H1 (cell line): ENCODE measurements at regions not wholly inside any gene's neighbourhood (a gene's known extent, or its start where the extent isn't known, plus 50 kb on each side); places are given as distances from the start of the nearest gene placed in this dataset.

ENCODE experiments used
- CBX8 ChIP-seq: fragments of 300-800, 300-1000 bp; sonication (generic); IDR thresholded peaks from 2 replicates; pipeline ENCODE4 v1.7.1; 2016; ENCODE audit warnings: low read depth, low read length, borderline replicate concordance
- CTCF ChIP-seq, 3 experiments: IDR thresholded peaks; 1 replicate in 2 of 3; 2 replicates in 1 of 3; pipeline versions ENCODE4 v1.5.1 to v1.6.1; 2011; ENCODE audit warnings: low read length in 3 of 3, mild to moderate bottlenecking in 3 of 3, inconsistent platforms in 2 of 3, low read depth in 1 of 3, moderate library complexity in 1 of 3; ENCODE audit not compliant: insufficient read depth in 1 of 3; ENCODE audit errors: control extremely low read depth in 1 of 3
- EZH2 ChIP-seq: fragments of 200-600 bp; sonication (generic); IDR thresholded peaks from 2 replicates; pipeline ENCODE4 v1.7.1; 2012; ENCODE audit warnings: low read depth, mild to moderate bottlenecking, moderate library complexity, low read length, inconsistent platforms; ENCODE audit not compliant: severe bottlenecking
- MAX ChIP-seq: IDR thresholded peaks from 2 replicates; pipeline ENCODE4 v1.6.1; 2012; ENCODE audit warnings: inconsistent platforms
- POLR2A ChIP-seq, 2 experiments: IDR thresholded peaks; 1 replicate in 1 of 2; 2 replicates in 1 of 2; pipeline ENCODE4 v1.6.1; 2011; ENCODE audit warnings: low read depth in 2 of 2, low read length in 2 of 2, mild to moderate bottlenecking in 2 of 2; ENCODE audit errors: control extremely low read depth in 1 of 2
- POLR2AphosphoS5 ChIP-seq: IDR thresholded peaks from 2 replicates; pipeline ENCODE4 v1.6.1; 2011; ENCODE audit warnings: low read depth, low read length
- SIN3A ChIP-seq, 2 experiments: IDR thresholded peaks in 1 of 2; conservative IDR thresholded peaks in 1 of 2; 2 replicates each; pipeline ENCODE4 v1.6.1; 2011 to 2012; ENCODE audit warnings: low read length in 2 of 2, improper control_type of control experiment in 1 of 2, low read depth in 1 of 2, mild to moderate bottlenecking in 1 of 2
- SP1 ChIP-seq: IDR thresholded peaks from 2 replicates; pipeline ENCODE4 v1.6.1; 2011; ENCODE audit warnings: low read depth, low read length
- SUZ12 ChIP-seq: fragments of 200-600 bp; sonication (generic); IDR thresholded peaks from 2 replicates; pipeline ENCODE4 v1.6.1; 2012; ENCODE audit warnings: mild to moderate bottlenecking, inconsistent platforms, low read length, moderate library complexity, mixed read lengths
- YY1 ChIP-seq: IDR thresholded peaks from 2 replicates; pipeline ENCODE4 v1.6.1; 2011; ENCODE audit warnings: low read depth, mild to moderate bottlenecking, low read length

GRCh38 chr12:124640056-124640455 is 72.6 kb upstream of the NCOR2 start:
- TF ChIP-seq SIN3A (conservative IDR thresholded peaks at IDR 0.05 in 1 of 2, IDR thresholded peaks at IDR 0.05 in 1 of 2; ENCODE audit: low read depth in 1 of 2, low read length in 2 of 2) (no peak), SP1 (no peak), POLR2A (IDR thresholded peaks at IDR 0.05; ENCODE audit: control extremely low read depth in 1 of 2, low read depth in 2 of 2, low read length in 2 of 2) (no peak), CTCF (IDR thresholded peaks at IDR 0.05; ENCODE audit: control extremely low read depth in 1 of 3, insufficient read depth in 1 of 3, low read depth in 1 of 3, low read length in 3 of 3) (no peak), MAX (no peak), EZH2 (no peak), YY1 (no peak), CBX8 (no peak), POLR2AphosphoS5 (no peak), SUZ12 (no peak)
